Renal cortex interstitium (tissue), 11 donors: ENCODE measurements at regions not wholly inside any gene's neighbourhood (a gene's known extent, or its start where the extent isn't known, plus 50 kb on each side); places are given as distances from the start of the nearest gene placed in this dataset.

Experiments
- DNase-seq, 11 donors: peaks; one replicate each; pipeline ENCODE4 v3.0.0-alpha.2; 2013; ENCODE audit warnings: low read depth in 9 of 11, low spot score in 4 of 11; ENCODE audit errors: extremely low read depth in 1 of 11

GRCh38 chr7:86923527-86923926 lies 135.9 kb downstream of the ELAPOR2 start:
- DNase-seq: no peak

- DNase-seq: no peak
These were observed 139.3 kb downstream of the ELAPOR2 start for GRCh38 chr7:86920154-86920553.

DNA sequence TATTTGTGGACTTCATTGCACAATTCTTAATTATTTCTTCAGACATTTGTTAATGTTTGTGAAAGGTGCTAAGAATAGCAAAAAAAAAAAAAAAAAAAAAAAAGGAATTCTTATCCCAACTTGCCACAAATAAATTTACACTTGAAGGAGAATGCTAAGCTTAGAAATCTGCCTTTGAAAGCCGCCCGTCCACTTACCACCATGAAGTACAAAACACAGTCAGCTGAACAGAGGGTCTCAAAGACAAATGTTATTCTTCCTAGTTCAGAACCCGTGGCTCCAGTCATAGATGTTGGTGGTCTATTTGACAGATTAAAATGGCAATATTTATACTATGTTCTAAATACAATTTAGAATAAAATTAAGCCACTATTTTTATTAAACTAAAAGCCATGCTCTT lies 141.2 kb downstream of the ELAPOR2 start:
- no peak for DNase-seq

DNA sequence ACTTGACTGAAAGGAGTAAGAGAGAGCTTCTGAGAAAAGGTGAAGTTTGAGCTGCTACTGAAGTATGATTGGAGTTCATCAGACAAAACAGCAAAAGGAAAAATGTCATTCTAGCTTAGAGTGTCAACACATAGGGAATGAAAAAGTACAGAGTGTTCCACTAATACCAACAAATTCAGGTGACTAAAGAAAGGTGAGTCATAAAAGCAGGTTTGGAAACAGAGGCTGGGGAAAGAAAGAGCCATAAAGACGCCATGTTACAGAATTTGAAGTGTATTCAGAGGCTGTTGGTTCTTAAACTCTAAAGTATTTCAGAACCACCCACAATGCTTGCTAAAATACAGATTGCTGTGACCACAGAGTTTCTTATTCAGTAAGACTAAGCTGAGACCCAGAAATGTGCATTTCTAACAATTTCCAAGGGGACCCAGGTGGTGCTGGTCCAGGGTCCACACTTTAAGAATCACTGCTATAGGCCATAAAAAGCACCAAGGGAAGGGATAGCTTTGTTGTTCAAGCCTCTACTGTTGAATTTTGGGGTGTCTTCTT lies 143.1 kb downstream of the ELAPOR2 start:
- DNase-seq: no peak

DNA sequence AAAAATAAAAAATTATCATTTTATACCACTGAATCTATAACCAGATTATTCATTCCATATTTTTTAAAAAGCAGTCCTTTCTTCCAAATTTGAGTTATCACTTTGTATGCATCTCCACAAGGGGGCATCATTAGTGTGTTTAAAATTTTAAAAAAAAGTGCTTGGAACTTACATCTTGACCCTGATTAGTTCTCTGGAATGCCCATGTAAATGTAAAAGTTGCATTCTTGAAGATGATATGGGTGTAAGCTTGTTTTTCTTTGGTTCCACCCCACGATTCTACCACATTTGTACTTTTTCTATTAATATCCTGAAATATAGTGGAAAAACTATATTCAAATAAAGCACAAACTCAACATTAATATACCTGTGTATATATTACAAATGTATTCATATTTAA lies 144.9 kb downstream of the ELAPOR2 start:
- DNase-seq: no peak
